22Rv1 (cell line): ENCODE measurements at regions not wholly inside any gene's neighbourhood (a gene's known extent, or its start where the extent isn't known, plus 50 kb on each side); places are given as distances from the start of the nearest gene placed in this dataset.

Source experiments
- H3K27ac ChIP-seq: fragments of 450-650 bp; 2 replicates; pipeline ENCODE4 v1.5.1; 2017
- CTCF ChIP-seq: fragments of 450-650 bp; IDR thresholded peaks from 2 replicates; pipeline ENCODE4 v1.5.1; 2017; ENCODE audit warnings: mild to moderate bottlenecking
- ZFX ChIP-seq: fragments of 450-650 bp; IDR thresholded peaks from 2 replicates; pipeline ENCODE4 v1.6.1; 2017; ENCODE audit warnings: antibody characterized with exemption, borderline replicate concordance

- no peak for TF ChIP-seq ZFX
- TF ChIP-seq CTCF, result no peak
Observed at GRCh38 chr9:90009447-90009846, 404.6 kb downstream of the GADD45G start.

GRCh38 chr9:90010793-90011192, 406.0 kb downstream of the GADD45G start:
- no peak for TF ChIP-seq ZFX
- no peak for TF ChIP-seq CTCF
- H3K27ac ChIP-seq, result no peak overlapping the region

More at GRCh38 chr9:90009447-90009846, 404.6 kb downstream of the GADD45G start:
- no peak overlapping the region for H3K27ac ChIP-seq

- no peak overlapping the region for H3K27ac ChIP-seq
- TF ChIP-seq ZFX (no peak), CTCF (no peak)
Observed at GRCh38 chr9:90012949-90013348, 408.1 kb downstream of the GADD45G start.

- no peak overlapping the region for H3K27ac ChIP-seq
- TF ChIP-seq ZFX (no peak), CTCF (no peak)
Observed at GRCh38 chr9:90013778-90014177, 409.0 kb downstream of the GADD45G start.

- TF ChIP-seq ZFX, result no peak
- no peak for TF ChIP-seq CTCF
- no peak overlapping the region for H3K27ac ChIP-seq
Observed at GRCh38 chr9:90014421-90014820, 409.6 kb downstream of the GADD45G start.

GRCh38 chr9:90016272-90016671, 411.5 kb downstream of the GADD45G start:
- TF ChIP-seq CTCF (no peak), ZFX (no peak)

GRCh38 chr9:90017679-90018078, 412.9 kb downstream of the GADD45G start:
- H3K27ac ChIP-seq, result no peak overlapping the region
- no peak for TF ChIP-seq CTCF
- no peak for TF ChIP-seq ZFX

More at GRCh38 chr9:90016272-90016671, 411.5 kb downstream of the GADD45G start:
- no peak overlapping the region for H3K27ac ChIP-seq
